Motor neuron (in vitro differentiated cells): ENCODE measurements at regions not wholly inside any gene's neighbourhood (a gene's known extent, or its start where the extent isn't known, plus 50 kb on each side); places are given as distances from the start of the nearest gene placed in this dataset.
"Not testable (repeated sequence)": the region's sequence is repeated elsewhere in the genome, so short reads cannot be mapped to it uniquely, and the experiment has no call there.

Experiments used
- ATAC-seq, 8 experiments: fragments of 200-7000 bp; cut with Tn5 transposase; replicated peaks in 6 of 8; 2 replicates each; pipeline ENCODE4 v1.8.0; 2021; ENCODE audit warnings: mild to moderate bottlenecking in 8 of 8, moderate library complexity in 8 of 8
- H3K27ac ChIP-seq, 2 donors: fragments of 250-450 bp; sonication (Bioruptor Pico); 2 replicates each; pipeline ENCODE4 v1.9.0; 2021; ENCODE audit warnings: antibody characterized with exemption in 2 of 2, mild to moderate bottlenecking in 2 of 2, moderate library complexity in 1 of 2
- H3K4me1 ChIP-seq, 2 donors: fragments of 250-450 bp; sonication (Bioruptor Pico); replicated peaks in 1 of 2; 2 replicates each; pipeline ENCODE4 v1.6.1; 2021; ENCODE audit warnings: antibody characterized with exemption in 2 of 2, mild to moderate bottlenecking in 2 of 2, moderate library complexity in 1 of 2
- H3K4me3 ChIP-seq, 5 donors: fragments of 250-450 bp; sonication (Bioruptor Pico); 2 replicates each; pipeline ENCODE4 v1.9.0; 2021; ENCODE audit warnings: antibody characterized with exemption in 5 of 5, mild to moderate bottlenecking in 5 of 5, moderate library complexity in 4 of 5
- WGBS, 10 experiments: fragments of 450-650 bp; shearing (Covaris generic); methylation state at CpG; one replicate each; pipeline ENCODE4 v1.0.0; 2022; 5-methylcytosine and 5-hydroxymethylcytosine counted together
- in situ Hi-C, 9 experiments: fragments of 400-800 bp; cut with MboI; loops; one replicate each; pipeline ENCODE4 v1.15.0; 2021; ENCODE audit warnings: low sequenced_read_pairs in 9 of 9, low pct_unique_long_range_greater_than_20kb in 2 of 9; ENCODE audit not compliant: unreplicated experiment in 9 of 9

- no peak overlapping the region for H3K27ac ChIP-seq
- no peak overlapping the region for H3K4me3 ChIP-seq
- 26 to 93% (median 66%) methylated on average over 1 to 17 of the region's 17 CpGs for WGBS, 10 experiments
- in situ Hi-C loops: loop anchor here in 1 of 9 experiments (25.0 kb wide), 1 partner anchor 349 kb away; the partner anchor contains the start of gene IRF2BP2
- peaks cover 55 to 60% of the 10 kb centered on the region in 2 donors for H3K4me1 ChIP-seq
- ATAC-seq: peak in 1 of 8 experiments; percentile 32
Observed at GRCh38 chr1:234960722-234961455, 167.7 kb downstream of the TOMM20 start.

GRCh38 chr1:234958706-234959657 is 169.7 kb downstream of the TOMM20 start:
- Histone ChIP-seq H3K27ac (no peak overlapping the region), H3K4me1 (peaks cover 73 to 74% of the 10 kb centered on the region in 2 donors), H3K4me3 (no peak overlapping the region)
- no peak for ATAC-seq
- WGBS, 10 experiments: 69 to 94% (median 88%) methylated on average over 2 to 19 of the region's 21 CpGs; no CpG with 5 or more reads in 1 of the 10 experiments
- in situ Hi-C loops: loop anchor here in 1 of 9 experiments (25.0 kb wide), 1 partner anchor 347 kb away; the partner anchor contains the start of gene IRF2BP2

GRCh38 chr1:234958066-234958705 is 170.5 kb downstream of the TOMM20 start:
- 67 to 93% (median 81%) methylated on average over 1 to 12 of the region's 13 CpGs; no CpG with 5 or more reads in 3 of the 10 experiments for WGBS, 10 experiments
- Histone ChIP-seq H3K4me1 (peaks cover 70 to 72% of the 10 kb centered on the region in 2 donors), H3K4me3 (no peak overlapping the region), H3K27ac (no peak overlapping the region)
- ATAC-seq: no peak
- in situ Hi-C loops: loop anchor here in 1 of 9 experiments (25.0 kb wide), 1 partner anchor 346 kb away; the partner anchor contains the start of gene IRF2BP2

GRCh38 chr1:234957330-234958065 is 171.1 kb downstream of the TOMM20 start:
- H3K4me1 ChIP-seq: peaks cover 63 to 67% of the 10 kb centered on the region in 2 donors
- in situ Hi-C loops: loop anchor here in 1 of 9 experiments (25.0 kb wide), 1 partner anchor 345 kb away; the partner anchor contains the start of gene IRF2BP2
- ATAC-seq: peak in 7 of 8 experiments; percentile 20 to 69 (median 56)
- peak overlapping the region; percentile 4 to 7 for H3K27ac ChIP-seq
- 17 to 98% (median 49%) methylated on average over 1 to 11 of the region's 14 CpGs; no CpG with 5 or more reads in 1 of the 10 experiments for WGBS, 10 experiments
- no peak overlapping the region for H3K4me3 ChIP-seq

- WGBS, 10 experiments: 21 to 100% (median 76%) methylated on average over 1 to 10 of the region's 11 CpGs; no CpG with 5 or more reads in 2 of the 10 experiments
- Histone ChIP-seq H3K4me3 (no peak overlapping the region), H3K27ac (no peak overlapping the region), H3K4me1 (peaks cover 56 to 60% of the 10 kb centered on the region in 2 donors)
- in situ Hi-C loops: loop anchor here in 1 of 9 experiments (25.0 kb wide), 1 partner anchor 345 kb away; the partner anchor contains the start of gene IRF2BP2
- peak in 5 of 8 experiments; percentile 17 to 52 (median 27) for ATAC-seq
Observed at GRCh38 chr1:234956821-234957329, 171.8 kb downstream of the TOMM20 start.

- Histone ChIP-seq H3K4me1 (peaks cover 45 to 47% of the 10 kb centered on the region in 2 donors), H3K27ac (no peak overlapping the region), H3K4me3 (no peak overlapping the region)
- in situ Hi-C loops: loop anchor here in 1 of 9 experiments (25.0 kb wide), 1 partner anchor 343 kb away; the partner anchor contains the start of gene IRF2BP2
- WGBS, 10 experiments: 17 to 94% (median 50%) methylated on average over 1 to 11 of the region's 11 CpGs; no CpG with 5 or more reads in 1 of the 10 experiments
- peak in 5 of 8 experiments; percentile 16 to 42 (median 35) for ATAC-seq
Observed at GRCh38 chr1:234955107-234955731, 173.4 kb downstream of the TOMM20 start.

GRCh38 chr1:234954613-234955012 is 174.0 kb downstream of the TOMM20 start:
- 80 to 100% (median 93%) methylated on average over 1 to 6 of the region's 6 CpGs; no CpG with 5 or more reads in 3 of the 10 experiments for WGBS, 10 experiments
- Histone ChIP-seq H3K4me3 (no peak overlapping the region), H3K4me1 (peaks cover 40 to 46% of the 10 kb centered on the region in 2 donors), H3K27ac (no peak overlapping the region)
- in situ Hi-C loops: loop anchor here in 1 of 9 experiments (25.0 kb wide), 1 partner anchor 342 kb away; the partner anchor contains the start of gene IRF2BP2
- no peak for ATAC-seq

- ATAC-seq: no peak
- in situ Hi-C loops: loop anchor here in 1 of 9 experiments (25.0 kb wide), 1 partner anchor 342 kb away; the partner anchor contains the start of gene IRF2BP2
- Histone ChIP-seq H3K4me1 (peaks cover 32 to 38% of the 10 kb centered on the region in 2 donors), H3K27ac (no peak overlapping the region), H3K4me3 (no peak overlapping the region)
- 74 to 100% (median 84%) methylated on average over 2 to 12 of the region's 13 CpGs for WGBS, 10 experiments
Observed at GRCh38 chr1:234953655-234954405, 174.8 kb downstream of the TOMM20 start.

GRCh38 chr1:234950598-234950997 is 178.0 kb downstream of the TOMM20 start:
- ATAC-seq: no peak
- in situ Hi-C loops: loop anchor here in 1 of 9 experiments (25.0 kb wide), 1 partner anchor 338 kb away; the partner anchor contains the start of gene IRF2BP2
- peaks cover 15 to 21% of the 10 kb centered on the region in 2 donors for H3K4me1 ChIP-seq

GRCh38 chr1:234949528-234949927 is 179.1 kb downstream of the TOMM20 start:
- in situ Hi-C loops, H3K4me3 ChIP-seq, ATAC-seq, H3K27ac ChIP-seq: not testable (repeated sequence)
- peaks cover 7 to 10% of the 10 kb centered on the region in 2 donors for H3K4me1 ChIP-seq
- 81 to 100% (median 93%) methylated on average over 1 to 5 of the region's 6 CpGs; no CpG with 5 or more reads in 1 of the 10 experiments for WGBS, 10 experiments

More at GRCh38 chr1:234950598-234950997, 178.0 kb downstream of the TOMM20 start:
- no peak overlapping the region for H3K4me3 ChIP-seq
- H3K27ac ChIP-seq: no peak overlapping the region
